Activated T-helper 1 cell treated with anti-CD3 and anti-CD28 coated beads, Interleukin-12 subunit alpha, Interleukin-12 subunit beta, Interleukin-2, Interleukin-4 antibody, amounts not matched to agents 30 ng/mL and 10 ng/mL and 1 ng/mL, durations not matched to agents 14 hours and 24 hours and 36 hours (primary cell): ENCODE measurements at regions not wholly inside any gene's neighbourhood (a gene's known extent, or its start where the extent isn't known, plus 50 kb on each side); places are given as distances from the start of the nearest gene placed in this dataset.
"Not testable (repeated sequence)": the region's sequence is repeated elsewhere in the genome, so short reads cannot be mapped to it uniquely, and the experiment has no call there.

Experiments
- DNase-seq: peaks from one replicate; pipeline ENCODE4 v3.0.0; 2021; ENCODE audit warnings: low spot score
- H3K27ac Mint-ChIP-seq: one replicate; pipeline ENCODE4 v1.8.0; 2021; ENCODE audit warnings: mild to moderate bottlenecking, mixed read lengths
- H3K27me3 Mint-ChIP-seq: one replicate; pipeline ENCODE4 v1.8.0; 2022; ENCODE audit warnings: mild to moderate bottlenecking, moderate library complexity, mixed read lengths; ENCODE audit not compliant: insufficient read depth
- H3K36me3 Mint-ChIP-seq: one replicate; pipeline ENCODE4 v1.8.0; 2021; ENCODE audit warnings: low read depth, mixed read lengths
- H3K4me1 Mint-ChIP-seq: one replicate; pipeline ENCODE4 v1.8.0; 2021; ENCODE audit warnings: low read depth, mixed read lengths
- H3K4me3 Mint-ChIP-seq: one replicate; pipeline ENCODE4 v1.8.0; 2021; ENCODE audit warnings: mild to moderate bottlenecking, moderate library complexity, mixed read lengths
- H3K9me3 Mint-ChIP-seq: one replicate; pipeline ENCODE4 v1.8.0; 2021; ENCODE audit warnings: mixed read lengths
- intact Hi-C: fragments of 100-400 bp; cut with micrococcal nuclease; formaldehyde crosslinking; loops from one replicate; pipeline ENCODE4 v1.15.1; 2024

DNA sequence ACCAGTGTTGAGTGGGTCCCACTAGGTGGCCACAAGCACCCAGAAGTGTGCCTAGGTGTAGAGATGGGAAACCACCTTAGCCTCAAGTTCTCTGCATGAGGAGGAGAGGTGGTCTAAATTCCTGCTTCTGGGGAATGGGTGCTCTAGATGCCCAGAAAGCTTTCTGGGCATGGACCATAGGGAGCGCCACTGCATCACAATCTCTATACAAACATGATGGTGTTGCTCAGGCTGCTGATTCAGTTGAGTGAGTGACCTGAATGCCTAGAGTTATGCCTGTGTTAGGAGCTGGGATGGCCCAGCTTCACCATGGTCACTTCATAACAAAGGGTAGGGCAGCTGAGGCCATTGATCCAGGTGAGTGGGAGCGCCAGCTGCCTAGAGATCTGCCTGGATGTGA is 667.9 kb upstream of the ARRDC3 start:
- no peaks in the 10 kb centered on the region for H3K4me1 Mint-ChIP-seq
- intact Hi-C loops = no loop called here
- DNase-seq = no peak

DNA sequence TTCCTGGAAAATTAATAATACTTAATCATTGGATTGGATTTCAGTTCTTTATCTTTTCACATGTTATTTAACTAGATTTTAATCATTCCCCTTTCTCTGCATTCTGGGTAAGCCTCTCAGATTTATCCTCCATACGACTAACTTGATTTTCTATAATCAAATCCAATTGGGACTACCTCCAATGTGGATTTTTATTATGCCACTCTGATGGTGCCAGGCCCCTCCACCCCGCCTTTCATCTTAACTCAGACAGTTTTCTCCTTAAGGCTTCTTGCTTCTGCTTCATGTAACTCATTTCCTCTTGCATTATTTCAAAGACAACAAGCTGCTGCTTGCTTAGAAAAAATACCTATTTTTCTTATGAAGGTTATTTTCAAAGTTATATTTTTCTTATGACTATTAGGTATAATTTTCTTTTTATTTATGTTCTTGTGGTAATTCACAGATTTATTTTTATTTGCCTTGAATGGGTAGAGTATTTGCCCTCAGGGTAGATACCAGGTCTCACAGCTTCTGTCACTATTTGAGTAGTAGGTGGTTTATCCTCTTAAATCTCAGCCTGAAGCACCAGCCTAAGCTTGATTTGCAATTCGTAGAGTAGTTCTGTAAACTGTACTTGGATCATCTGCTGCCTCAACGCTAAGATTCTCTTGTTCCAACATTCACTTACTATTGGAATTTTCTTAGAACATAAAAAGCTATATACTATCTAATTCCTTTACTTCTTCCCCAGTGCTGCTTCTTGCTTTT is 659.0 kb upstream of the ARRDC3 start:
- H3K27ac Mint-ChIP-seq = no peak overlapping the region
- H3K27me3 Mint-ChIP-seq = no peaks in the 10 kb centered on the region
- intact Hi-C loops = no loop called here
- DNase-seq = no peak
- no peaks in the 10 kb centered on the region for H3K36me3 Mint-ChIP-seq
- H3K4me1 Mint-ChIP-seq = no peaks in the 10 kb centered on the region
- H3K9me3 Mint-ChIP-seq = no peaks in the 10 kb centered on the region
- no peak overlapping the region for H3K4me3 Mint-ChIP-seq

More for the DNA sequence above, 667.9 kb upstream of the ARRDC3 start:
- Mint-ChIP-seq H3K9me3 (no peaks in the 10 kb centered on the region), H3K27me3 (no peaks in the 10 kb centered on the region), H3K36me3 (no peaks in the 10 kb centered on the region), H3K27ac (no peak overlapping the region), H3K4me3 (no peak overlapping the region)

DNA sequence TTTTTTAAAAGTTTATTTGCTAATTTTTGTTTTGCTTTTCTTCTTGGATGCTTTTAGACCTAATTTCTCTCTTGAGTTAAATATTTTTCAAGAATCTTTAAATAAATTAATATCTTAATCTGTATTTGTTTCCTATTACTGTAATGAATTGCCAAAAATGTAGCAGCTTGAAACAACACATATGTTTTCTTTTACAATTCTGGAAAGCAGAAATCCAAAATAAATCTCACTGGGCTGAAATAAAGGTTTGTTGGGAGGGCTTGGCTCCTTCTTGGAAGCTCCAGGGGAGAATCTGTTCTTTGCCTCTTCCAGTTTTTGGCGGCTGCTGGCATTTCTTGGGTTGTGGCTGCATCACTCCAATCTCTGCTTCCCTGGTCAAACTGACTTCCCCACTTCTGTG is 658.1 kb upstream of the ARRDC3 start:
- no peak overlapping the region for H3K27ac Mint-ChIP-seq
- intact Hi-C loops = no loop called here
- H3K9me3 Mint-ChIP-seq = no peaks in the 10 kb centered on the region
- no peaks in the 10 kb centered on the region for H3K36me3 Mint-ChIP-seq
- H3K4me1 Mint-ChIP-seq = no peaks in the 10 kb centered on the region
- no peak for DNase-seq
- H3K27me3 Mint-ChIP-seq = no peaks in the 10 kb centered on the region
- H3K4me3 Mint-ChIP-seq = no peak overlapping the region

DNA sequence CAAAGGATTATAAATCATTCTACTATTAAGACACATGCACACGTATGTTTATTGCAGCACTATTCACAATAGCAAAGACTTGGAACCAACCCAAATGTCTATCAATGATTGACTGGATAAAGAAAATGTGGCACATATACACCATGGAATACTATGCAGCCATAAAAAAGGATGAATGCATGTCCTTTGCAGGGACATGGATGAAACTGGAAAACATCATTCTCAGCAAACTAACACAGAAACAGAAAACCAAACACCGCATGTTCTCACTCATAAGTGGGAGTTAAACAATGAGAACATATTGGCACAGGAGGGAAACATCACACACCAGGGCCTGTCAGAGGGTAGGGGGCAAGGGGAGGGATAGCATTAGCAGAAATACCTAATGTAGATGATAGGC is 646.7 kb upstream of the ARRDC3 start:
- H3K36me3 Mint-ChIP-seq, H3K4me1 Mint-ChIP-seq, H3K9me3 Mint-ChIP-seq, H3K27ac Mint-ChIP-seq, H3K27me3 Mint-ChIP-seq, H3K4me3 Mint-ChIP-seq, DNase-seq, intact Hi-C loops: not testable (repeated sequence)

DNA sequence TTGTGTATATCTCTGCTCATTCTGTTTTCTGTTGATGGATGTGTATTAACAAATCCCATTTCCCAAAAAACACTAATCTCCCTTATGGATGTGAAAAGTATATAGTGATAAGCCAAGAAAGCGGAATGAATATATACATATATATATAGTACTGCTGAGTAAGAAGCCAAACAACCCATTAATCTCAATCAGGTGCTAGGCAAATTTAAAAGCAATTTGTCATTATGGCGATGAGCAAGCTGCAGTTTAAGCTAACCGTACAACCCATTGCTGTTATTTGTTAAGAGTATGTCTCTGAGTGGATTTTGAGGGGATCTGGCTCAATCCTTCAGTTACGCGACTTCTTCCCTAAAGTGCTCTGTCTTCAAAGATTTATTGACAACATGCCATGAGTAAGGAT is 640.4 kb upstream of the ARRDC3 start:
- intact Hi-C loops = no loop called here
- no peaks in the 10 kb centered on the region for H3K4me1 Mint-ChIP-seq
- H3K27ac Mint-ChIP-seq = no peak overlapping the region
- H3K9me3 Mint-ChIP-seq = no peaks in the 10 kb centered on the region
- H3K4me3 Mint-ChIP-seq = no peak overlapping the region
- no peak for DNase-seq
- H3K36me3 Mint-ChIP-seq = no peaks in the 10 kb centered on the region
- H3K27me3 Mint-ChIP-seq = no peaks in the 10 kb centered on the region

DNA sequence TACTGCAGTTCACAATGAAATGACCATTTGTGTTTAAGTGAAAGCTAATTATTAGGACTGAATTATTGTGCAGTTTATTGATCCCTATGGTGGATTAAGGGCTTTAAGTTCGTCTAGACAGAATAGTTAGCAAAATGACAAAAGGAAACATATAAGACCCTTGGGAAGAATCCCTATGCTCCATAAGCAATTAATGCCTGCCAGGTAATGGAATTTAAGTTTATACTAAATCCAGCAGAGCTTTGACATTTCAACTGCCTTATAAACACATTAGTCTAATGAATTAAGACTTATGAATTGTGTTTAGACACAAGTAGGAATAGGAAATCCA is 640.0 kb upstream of the ARRDC3 start:
- DNase-seq = no peak
- intact Hi-C loops = no loop called here
- H3K9me3 Mint-ChIP-seq = no peaks in the 10 kb centered on the region
- H3K4me1 Mint-ChIP-seq = no peaks in the 10 kb centered on the region
- H3K36me3 Mint-ChIP-seq = no peaks in the 10 kb centered on the region
- no peak overlapping the region for H3K4me3 Mint-ChIP-seq
- no peak overlapping the region for H3K27ac Mint-ChIP-seq
- H3K27me3 Mint-ChIP-seq = no peaks in the 10 kb centered on the region

DNA sequence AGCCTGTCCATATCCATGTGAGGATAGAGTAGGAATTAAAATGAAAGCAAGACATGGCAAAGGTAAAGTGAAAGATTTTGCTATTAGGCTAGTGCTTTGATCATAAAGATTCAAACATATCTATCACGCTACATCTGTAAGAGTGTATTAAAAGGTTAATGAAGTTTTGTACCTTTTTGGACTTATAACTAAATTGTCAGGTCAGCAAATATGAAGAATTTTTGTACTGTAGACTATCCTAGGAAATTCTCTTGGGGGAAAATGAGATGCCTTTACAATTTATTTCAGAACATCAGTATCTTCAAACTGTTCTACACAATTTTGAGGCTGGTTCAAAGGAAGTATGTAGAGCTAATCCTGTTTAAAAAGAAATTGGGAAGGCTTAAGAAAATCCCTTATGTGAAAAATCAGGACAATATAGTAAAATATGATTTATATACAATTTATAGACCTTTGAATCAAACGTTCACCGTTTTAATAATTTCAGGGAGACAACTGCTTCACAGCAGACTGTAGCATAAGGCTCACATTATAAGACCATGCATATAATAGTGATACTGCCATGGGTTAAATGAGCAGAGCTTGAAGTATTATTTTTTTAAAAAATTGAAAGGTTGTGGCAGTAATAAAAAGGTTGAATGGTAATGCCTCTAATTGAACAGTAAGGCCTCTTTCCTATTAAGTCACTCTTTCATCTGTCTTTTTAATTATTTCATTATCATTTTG is 639.5 kb upstream of the ARRDC3 start:
- H3K36me3 Mint-ChIP-seq = no peaks in the 10 kb centered on the region
- no peak for DNase-seq
- H3K27ac Mint-ChIP-seq = no peak overlapping the region
- no peaks in the 10 kb centered on the region for H3K9me3 Mint-ChIP-seq
- no peaks in the 10 kb centered on the region for H3K27me3 Mint-ChIP-seq
- no peaks in the 10 kb centered on the region for H3K4me1 Mint-ChIP-seq
- no peak overlapping the region for H3K4me3 Mint-ChIP-seq
- intact Hi-C loops = no loop called here

DNA sequence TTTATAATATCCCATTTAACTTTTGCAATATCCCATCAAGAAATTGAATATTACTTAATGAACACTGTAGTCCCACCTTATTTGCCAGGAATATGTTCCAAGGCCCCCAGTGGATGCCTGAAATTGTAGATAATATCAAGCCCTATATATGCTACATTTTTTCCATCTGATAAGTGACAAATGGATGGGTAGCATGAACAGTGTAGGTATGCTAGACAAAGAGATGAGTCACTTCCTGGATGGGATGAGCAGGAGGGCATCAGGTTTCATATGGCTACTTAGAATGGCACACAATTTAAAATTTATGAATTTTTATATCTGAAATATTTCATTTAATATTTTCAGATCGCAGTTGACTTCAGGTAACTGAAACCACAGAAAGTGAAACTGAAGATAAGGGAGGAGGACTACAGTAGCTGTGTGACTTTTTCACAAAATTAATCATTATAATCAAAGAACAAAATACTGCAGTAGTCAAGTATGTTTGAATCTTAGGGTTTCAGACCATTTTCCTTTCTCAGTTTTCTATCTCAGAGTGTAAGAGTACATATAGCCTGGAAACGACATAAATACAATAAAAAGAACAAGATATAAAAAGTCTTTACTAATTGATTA is 636.4 kb upstream of the ARRDC3 start:
- no peaks in the 10 kb centered on the region for H3K9me3 Mint-ChIP-seq
- H3K36me3 Mint-ChIP-seq = no peaks in the 10 kb centered on the region
- intact Hi-C loops = no loop called here
- H3K27ac Mint-ChIP-seq = no peak overlapping the region
- H3K4me3 Mint-ChIP-seq = no peak overlapping the region
- no peaks in the 10 kb centered on the region for H3K4me1 Mint-ChIP-seq
- H3K27me3 Mint-ChIP-seq = no peaks in the 10 kb centered on the region
- DNase-seq = no peak

DNA sequence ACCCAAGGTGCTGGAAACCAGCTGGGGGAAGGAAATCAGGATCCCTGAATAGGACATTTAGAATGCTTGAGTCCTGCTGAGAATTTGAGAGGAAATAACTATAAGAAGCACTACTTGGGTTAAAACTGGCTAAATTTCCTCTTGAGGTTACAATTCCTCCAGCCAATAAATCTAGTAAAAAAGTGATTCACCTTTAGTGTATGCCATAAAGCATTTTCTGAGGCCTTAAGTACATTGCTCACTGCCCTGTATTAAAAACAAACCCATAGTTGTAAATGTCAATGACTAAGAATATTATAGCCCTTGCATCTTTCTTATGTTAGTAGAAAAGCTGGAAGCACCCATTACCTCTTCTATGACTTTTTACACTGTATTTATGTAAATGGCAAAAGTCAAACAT is 634.7 kb upstream of the ARRDC3 start:
- Mint-ChIP-seq H3K27me3 (no peaks in the 10 kb centered on the region), H3K27ac (no peak overlapping the region), H3K36me3 (no peaks in the 10 kb centered on the region), H3K4me1 (no peaks in the 10 kb centered on the region), H3K4me3 (no peak overlapping the region), H3K9me3 (no peaks in the 10 kb centered on the region)
- intact Hi-C loops = no loop called here
- DNase-seq = no peak

DNA sequence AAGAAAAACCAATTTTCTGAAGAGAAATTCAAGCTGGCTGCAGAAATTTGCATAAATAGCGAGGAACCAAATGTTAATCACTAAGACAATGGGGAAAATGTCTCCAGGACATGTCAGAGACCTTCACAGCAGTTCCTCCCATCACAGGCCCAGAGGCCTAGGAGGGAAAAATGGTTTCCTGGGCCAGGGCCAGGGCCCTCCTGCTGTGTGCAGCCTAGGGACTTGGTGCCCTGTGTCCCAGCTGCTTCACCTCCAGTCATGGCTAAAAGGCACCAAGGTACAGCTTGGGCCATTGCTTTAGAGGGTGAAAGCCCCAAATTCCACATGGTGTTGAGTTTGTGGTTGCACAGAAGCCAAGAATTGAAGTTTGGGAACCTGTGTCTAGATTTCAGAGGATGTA is 628.7 kb upstream of the ARRDC3 start:
- H3K4me3 Mint-ChIP-seq, H3K9me3 Mint-ChIP-seq, H3K4me1 Mint-ChIP-seq, H3K27me3 Mint-ChIP-seq, H3K36me3 Mint-ChIP-seq, H3K27ac Mint-ChIP-seq, intact Hi-C loops, DNase-seq: not testable (repeated sequence)

DNA sequence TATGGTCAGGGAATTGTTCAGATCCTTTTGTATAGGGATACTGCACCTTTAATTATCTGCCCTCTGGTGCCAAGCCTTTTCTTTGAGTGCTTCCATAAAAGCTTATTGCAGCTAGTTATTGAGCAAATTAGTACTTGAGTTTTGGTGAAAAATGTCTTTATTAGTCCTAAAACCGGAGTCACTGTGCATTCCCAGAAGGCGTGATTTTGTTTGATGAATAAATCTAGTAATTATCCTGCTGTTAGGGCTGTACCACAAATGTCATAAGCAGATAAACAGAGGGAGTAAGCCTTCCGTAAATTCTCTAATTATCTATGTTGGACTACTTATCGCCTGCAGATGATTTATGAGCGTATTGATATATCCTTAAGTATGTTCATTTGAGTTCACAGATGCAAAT is 620.7 kb upstream of the ARRDC3 start:
- H3K27ac Mint-ChIP-seq = no peak overlapping the region
- DNase-seq = no peak
- no peaks in the 10 kb centered on the region for H3K9me3 Mint-ChIP-seq
- H3K36me3 Mint-ChIP-seq = no peaks in the 10 kb centered on the region
- intact Hi-C loops = no loop called here
- H3K4me3 Mint-ChIP-seq = no peak overlapping the region
- H3K27me3 Mint-ChIP-seq = no peaks in the 10 kb centered on the region
- H3K4me1 Mint-ChIP-seq = no peaks in the 10 kb centered on the region

DNA sequence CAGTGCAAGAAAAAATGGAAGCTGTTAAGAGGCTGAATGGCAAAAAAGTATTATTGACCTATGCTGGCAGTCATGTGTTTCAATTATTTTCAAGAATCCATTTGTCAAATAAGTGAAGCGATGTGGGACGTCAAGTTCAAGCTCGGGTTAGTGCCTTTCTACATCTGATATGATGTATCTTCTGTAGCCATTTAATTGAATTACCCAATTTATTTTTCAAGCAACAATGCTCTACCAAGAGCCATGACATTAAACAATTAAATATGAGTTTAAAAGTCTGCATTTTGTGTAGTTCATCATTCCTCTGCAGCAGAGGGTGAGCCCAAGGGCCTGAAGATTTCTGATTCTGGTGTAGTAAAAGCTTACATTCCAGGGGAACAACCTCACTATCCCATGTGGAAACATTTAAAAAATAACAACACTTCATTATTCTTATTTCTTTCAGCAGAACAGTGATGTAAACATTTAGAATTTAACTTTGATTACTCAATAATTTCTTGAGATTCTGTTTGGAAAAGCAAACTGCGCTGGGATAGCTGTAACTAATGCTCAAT is 619.7 kb upstream of the ARRDC3 start:
- Mint-ChIP-seq H3K4me1 (no peaks in the 10 kb centered on the region), H3K27ac (no peak overlapping the region), H3K4me3 (no peak overlapping the region), H3K9me3 (no peaks in the 10 kb centered on the region), H3K36me3 (no peaks in the 10 kb centered on the region), H3K27me3 (no peaks in the 10 kb centered on the region)
- intact Hi-C loops = no loop called here
- DNase-seq = no peak

DNA sequence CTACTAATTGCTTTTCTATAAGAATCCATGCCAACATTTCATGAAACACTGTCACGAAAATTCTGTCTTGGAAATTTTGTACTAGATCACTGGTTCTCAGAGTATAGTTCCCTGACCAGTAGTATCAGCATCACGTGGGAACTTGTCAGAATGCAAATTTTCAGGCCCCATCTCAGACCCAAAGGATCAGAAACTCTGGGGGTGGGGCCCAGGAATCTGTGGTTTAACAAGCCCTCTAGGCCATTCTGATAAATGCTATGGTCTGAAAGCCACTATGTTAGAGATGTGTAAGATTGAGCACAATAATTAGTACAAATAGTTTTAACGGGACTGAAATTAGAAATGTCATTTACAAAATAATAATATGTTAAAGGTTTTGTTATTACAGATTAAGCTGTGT is 615.7 kb upstream of the ARRDC3 start:
- H3K9me3 Mint-ChIP-seq = no peaks in the 10 kb centered on the region
- intact Hi-C loops = no loop called here
- no peaks in the 10 kb centered on the region for H3K4me1 Mint-ChIP-seq
- H3K27ac Mint-ChIP-seq = no peak overlapping the region
- H3K27me3 Mint-ChIP-seq = no peaks in the 10 kb centered on the region
- no peak overlapping the region for H3K4me3 Mint-ChIP-seq
- DNase-seq = no peak
- H3K36me3 Mint-ChIP-seq = no peaks in the 10 kb centered on the region
